ENCODE measurements at regions not wholly inside any gene's neighbourhood (a gene's known extent, or its start where the extent isn't known, plus 50 kb on each side); places are given as distances from the start of the nearest gene placed in this dataset.
"Not testable (repeated sequence)": the region's sequence is repeated elsewhere in the genome, so short reads cannot be mapped to it uniquely, and the experiment has no call there.

DNA sequence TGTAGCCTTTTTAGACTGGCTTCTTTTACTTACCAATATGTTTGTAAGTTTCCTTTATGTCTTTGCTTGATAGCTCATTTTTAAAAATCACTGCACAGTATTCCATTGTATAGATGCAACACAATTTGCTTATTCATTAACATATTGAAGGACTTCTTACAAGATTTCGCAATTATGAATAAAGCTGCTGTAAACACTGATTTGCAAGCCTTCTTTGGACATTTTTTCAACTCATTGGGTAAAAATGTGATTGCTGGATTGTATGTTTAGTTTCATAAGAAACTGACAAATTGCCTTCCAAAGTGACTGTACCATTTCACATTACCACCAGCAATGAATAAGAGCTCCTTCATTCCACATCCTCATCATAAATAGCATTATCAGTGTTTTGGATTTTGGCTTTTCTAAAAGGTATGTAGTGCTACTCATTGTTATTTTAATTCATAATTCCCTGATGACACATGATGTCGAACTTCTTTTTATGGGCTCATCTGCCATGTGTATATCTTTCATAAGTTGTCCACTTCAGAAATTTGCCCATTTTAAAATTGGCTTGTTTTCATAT, 80.7 kb downstream of the TFAP2B start:
- DNase-seq (ENCODE audit: low spot score), result no peak

DNA sequence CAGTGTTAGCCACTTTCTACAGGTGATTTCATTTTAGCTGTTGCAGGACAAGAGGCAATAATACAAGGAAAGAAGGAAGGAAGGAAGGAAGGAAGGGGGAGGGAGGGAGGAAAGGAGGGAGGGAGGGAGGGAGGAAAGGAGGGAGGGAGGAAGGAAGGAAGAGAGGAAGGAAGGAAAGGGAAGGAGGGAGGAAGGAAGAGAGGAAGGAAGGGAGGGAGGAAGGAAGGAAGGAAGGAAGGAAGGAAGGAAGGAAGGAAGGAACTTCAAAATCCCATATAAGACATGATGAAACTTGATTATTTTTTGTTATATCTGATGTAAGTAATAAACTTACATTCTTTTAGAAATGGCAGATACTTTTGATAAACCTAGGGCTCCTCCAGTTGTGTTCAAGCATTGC, 83.6 kb downstream of the TFAP2B start:
- DNase-seq (ENCODE audit: low spot score), result no peak

DNA sequence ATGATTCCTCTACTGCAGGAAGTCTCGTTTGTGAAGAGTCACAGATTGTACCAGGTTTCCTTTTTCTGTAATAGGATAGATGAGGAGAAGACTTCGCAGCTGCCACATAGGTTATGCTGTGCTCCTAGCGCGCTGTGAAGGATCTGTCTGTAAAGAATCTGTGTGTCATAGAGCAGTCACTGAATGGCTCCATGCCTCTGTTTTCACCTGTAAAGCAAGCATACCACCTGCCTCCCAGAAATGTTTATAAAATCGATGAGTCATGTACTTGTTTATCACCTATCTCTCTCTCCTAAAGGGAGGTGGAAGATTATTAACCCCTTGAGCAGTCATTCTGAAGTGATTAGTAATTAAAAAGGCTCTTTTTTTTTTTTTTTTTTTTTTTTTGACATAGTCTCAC, 86.6 kb downstream of the TFAP2B start:
- no peak for DNase-seq (ENCODE audit: low spot score)

DNA sequence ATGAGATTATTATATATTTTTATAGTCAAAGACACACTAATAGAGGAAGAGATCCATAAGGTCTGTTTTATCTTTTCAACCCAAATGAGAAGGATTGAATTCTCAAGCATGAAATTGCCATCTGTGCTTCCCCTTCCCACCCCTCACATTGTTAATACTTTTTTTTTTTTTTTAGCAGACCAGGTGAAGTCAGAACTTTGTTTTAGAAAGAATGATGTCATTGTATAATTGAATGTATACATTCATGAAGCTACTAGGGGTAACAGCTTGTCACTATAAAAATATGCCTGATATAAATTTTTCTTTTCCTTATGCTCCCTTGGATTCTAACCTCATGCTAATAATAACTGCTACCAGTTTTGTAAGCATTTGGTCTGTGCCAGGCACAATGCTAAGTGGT, 88.9 kb downstream of the TFAP2B start:
- no peak for DNase-seq (ENCODE audit: low spot score)

DNA sequence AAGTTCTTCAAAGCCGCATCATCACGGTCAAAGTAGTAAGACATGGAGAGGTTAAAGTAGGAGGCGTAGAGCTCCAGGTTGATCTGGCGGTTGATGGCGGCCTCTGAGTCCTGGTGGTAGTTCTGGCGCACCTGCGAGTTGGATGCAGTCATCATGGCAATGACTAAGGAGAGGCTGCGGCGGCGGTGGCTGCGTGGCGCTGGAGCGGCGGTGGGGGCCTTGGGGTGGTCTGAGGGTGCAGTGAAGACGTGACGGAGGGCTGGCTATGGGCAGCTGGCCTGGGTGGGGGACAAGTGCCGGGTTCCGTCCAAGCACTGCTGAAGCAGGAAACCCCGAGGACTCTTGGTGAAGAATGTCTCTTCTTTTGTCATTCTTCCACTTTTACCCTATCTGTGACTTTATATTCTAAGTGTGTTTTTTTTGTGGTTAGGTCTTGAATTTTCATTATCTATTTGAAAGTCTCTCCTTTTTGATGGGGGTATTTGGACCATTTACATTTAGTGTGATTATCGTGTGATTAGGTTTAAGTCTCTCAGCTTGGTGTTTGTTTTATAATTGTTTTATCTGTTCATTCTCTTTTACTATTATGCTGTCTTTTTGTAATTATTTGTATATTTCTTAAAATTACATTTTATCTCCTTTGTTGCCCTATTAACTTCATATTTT, 94.6 kb downstream of the TFAP2B start:
- no peak for DNase-seq (ENCODE audit: low spot score)

DNA sequence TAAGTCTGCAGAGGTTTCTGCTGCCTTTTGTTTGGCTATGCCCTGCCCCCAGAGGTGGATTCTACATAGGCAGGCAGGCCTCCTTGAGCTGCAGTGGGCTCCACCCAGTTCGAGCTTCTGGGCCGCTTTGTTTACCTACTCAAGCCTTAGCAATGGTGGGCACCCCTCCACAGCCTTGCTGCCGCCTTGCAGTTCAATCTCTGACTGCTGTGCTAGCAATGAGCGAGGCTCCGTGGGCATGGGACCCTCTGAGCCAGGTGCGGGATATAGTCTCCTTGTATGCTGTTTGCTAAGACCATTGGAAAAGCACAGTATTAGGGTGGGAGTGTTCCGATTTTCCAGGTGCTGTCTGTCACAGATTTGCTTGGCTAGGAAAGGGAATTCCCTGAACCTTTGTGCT, 102.7 kb downstream of the TFAP2B start:
- DNase-seq (ENCODE audit: low spot score), result not testable (repeated sequence)

DNA sequence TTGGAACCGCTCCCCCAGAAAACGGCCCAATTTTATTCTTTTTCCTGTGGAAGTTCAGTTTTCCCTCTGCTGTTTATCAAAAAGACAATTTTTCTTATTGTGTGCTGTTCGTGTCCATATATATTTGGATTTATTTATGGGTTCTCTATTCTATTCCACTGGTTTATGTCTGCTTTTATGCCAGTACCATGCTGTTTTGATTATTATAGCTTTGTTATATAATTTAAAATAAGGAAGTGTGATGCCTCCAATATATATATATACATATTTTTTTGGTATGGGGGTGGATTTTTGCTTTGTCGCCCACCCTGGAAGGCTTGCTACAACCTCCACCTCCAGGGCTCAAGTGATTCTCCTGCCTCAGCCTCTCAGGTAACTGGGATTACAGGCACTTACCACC, 103.3 kb downstream of the TFAP2B start:
- DNase-seq (ENCODE audit: low spot score), result no peak

DNA sequence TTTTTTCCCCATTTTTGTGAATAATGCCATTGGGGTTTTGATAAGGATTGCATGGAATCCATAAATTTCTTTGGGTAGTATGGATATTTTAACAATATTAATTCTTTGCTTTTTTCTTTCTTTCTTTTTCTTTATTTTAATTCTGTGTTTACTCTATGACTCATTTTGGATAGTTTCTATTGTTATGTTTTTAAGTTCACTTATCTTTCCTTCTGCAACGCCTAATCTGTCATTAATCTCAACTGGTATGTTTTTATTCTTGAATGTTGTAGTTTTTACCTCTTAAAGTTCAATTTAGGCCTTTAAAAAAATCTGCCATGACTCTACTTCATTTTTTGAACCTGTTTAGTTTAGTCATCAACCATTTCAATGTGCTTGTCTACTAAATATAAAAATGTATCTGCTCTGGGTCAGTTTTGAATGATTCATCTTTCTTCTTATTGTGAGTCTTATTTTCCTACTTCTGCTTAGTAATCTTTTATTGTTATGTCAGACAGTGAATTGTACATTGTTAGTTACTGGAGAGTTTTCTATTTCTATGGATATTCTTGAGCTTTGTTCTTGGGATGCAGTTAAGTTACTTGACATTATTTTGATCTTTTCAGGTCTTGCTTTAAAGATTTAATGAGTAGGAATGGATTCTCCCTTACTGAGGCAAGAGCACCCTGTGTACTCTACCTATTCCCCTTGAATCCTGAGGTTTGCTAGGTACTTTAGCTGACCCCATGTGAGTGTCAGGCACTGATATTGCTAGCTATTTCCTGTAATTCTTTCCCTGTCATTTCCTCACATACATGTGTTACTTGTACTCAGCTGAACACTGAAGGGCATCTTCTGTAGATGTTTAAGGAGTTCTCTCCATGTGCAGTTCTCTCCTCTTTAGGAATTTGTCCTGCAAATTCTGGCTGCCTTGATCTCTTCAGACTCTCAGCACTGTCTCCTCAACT, 104.2 kb downstream of the TFAP2B start:
- DNase-seq (ENCODE audit: low spot score), result peak; percentile 86

DNA sequence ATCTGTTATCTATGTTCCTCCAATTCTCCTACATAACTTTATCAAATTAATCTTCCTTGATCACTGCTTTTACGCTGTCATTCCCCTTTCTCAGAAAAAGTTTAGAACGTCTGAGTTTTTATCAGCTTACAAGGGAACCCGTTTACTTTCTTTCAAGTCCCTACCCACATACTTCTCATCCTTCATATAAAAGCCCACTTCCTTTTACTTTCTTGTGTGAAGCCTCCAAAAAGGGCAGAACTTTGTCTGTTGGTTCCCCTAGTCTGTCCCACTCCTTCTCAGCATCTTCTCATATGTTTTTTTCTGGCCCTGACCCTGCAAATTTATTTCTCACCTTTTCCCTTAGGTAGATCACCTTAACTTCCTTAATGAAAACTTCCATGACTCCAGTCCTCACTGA, 106.1 kb downstream of the TFAP2B start:
- DNase-seq (ENCODE audit: low spot score), result no peak

DNA sequence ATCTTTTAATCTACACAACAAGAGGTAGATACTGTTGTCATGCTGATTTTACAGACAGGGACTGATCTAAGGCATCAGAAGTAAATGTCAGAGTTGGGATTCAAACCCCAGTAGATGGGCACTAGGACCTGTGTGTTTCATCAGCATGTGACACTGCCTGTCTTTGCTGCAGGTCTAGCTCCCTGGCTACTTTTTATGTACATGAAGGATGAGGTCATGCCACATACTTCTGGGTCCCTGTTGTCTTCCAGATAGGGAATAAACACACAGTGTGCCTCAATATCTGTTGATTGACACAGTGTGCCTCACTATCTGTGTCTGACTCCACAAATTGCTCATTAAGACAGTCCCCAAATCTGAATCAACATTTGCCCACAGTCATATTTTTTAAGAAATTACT, 106.9 kb downstream of the TFAP2B start:
- no peak for DNase-seq (ENCODE audit: low spot score)

DNA sequence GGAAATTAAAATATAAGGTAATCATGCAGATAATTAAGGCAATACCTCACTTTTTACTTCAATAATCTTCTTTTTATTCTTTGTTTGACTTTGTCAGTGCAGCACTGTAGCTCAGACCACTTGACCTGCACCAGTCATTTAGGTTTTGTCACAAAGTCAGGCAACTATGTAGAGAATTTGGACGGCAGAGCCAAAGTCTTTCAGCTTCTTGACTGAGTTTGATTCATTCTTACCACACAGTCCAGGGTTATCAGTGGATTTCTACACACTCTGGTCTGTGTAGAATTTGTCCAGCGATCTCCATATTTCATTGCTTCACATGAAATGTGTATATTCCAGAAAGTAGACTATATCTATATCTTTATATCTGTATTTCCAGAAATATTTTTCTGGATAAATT, 107.3 kb downstream of the TFAP2B start:
- no peak for DNase-seq (ENCODE audit: low spot score)

DNA sequence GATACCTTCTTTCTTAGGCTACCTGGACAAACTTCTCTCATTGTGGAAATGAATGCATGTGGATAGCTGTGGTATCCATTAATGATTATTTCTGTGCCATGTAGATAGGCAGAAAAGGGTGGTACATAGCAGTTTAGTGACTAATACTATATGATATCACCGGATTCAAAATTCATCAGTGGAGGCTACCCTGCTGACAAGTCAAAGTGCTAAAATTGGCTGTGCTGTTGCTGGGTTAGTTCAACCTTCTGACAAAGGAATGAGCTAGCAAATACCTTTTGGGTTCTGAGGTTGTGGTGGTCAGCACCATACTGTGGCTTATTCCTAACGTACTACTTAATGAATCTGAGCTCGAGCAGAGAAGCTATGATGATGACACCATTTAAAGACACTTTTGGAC, 109.1 kb downstream of the TFAP2B start:
- DNase-seq (ENCODE audit: low spot score), result no peak

DNA sequence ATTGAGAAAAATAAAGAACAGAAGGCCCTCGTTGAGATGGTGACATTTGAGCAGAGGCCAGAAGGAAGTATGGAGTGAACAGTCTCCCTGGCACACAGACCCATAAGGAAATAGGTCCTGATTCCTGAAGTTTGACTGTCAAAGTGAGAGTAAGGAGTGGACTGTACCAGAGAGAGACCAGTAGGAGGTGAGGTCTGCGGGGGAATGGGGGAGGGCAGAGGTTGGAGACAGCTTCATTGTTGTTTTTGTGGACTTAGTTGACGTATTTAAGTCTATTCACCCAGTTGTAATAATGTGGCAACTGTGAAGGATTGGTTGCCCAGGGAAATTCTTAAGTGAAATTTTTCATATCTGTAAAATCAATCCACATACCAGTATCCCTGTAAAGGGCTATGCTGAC, 110.7 kb downstream of the TFAP2B start:
- no peak for DNase-seq (ENCODE audit: low spot score)

DNA sequence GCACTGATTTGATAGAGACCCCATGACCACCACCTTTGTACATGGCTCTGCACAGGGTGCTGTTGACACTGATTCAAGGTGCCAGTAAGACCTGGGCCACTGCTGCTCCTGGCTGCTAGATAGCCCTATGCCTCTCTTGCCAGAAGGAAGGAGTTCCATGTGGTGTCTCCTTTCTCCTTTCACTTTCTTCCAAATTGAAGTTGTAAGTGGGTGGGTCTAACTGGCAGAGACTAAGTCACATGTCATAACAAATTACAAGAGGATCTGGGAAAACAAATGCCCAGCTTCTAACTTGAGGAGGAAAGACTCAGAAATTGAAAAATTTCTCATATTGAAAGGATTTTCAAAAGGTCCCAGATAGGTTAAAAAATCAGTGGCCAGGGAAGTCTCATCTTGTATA, 116.8 kb downstream of the TFAP2B start:
- DNase-seq (ENCODE audit: low spot score), result no peak

DNA sequence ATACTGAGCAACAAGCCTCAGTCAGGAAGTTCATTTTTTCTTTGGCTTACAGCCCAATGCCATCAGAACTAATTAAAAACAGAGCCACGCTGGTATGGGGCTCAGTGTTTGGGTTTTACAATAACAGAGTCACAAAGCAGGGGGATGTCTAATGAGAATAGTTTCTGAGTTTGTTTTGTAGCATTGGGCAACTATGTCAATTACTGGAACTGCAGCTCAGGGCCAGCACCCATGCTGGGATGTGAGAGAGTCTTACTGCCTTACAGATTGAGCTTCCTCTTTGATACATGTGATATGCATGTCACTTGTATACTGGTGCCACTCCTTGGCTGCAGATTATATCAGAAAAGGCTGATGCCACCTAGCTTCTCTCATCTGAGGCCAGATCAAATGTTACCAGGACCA, 117.6 kb downstream of the TFAP2B start:
- DNase-seq (ENCODE audit: low spot score), result peak; percentile 22

DNA sequence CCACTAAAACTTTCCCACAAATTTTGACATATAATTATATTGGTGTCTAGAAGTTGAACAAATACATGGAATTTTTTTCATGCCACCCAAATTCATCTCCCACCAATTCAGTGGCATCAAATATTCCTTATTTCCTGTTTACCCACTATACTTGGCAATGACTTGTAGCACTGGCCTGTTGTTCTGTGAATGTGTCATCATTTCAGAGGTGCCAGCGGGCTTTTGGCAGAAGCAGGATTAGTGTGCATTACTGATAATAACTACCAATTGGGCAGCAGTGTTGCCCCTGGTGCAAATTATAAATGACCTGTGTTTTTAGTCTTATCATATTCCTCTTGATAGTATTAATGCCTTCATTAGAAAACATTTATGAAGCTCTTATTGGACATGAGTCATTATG, 121.3 kb downstream of the TFAP2B start:
- no peak for DNase-seq (ENCODE audit: low spot score)

DNA sequence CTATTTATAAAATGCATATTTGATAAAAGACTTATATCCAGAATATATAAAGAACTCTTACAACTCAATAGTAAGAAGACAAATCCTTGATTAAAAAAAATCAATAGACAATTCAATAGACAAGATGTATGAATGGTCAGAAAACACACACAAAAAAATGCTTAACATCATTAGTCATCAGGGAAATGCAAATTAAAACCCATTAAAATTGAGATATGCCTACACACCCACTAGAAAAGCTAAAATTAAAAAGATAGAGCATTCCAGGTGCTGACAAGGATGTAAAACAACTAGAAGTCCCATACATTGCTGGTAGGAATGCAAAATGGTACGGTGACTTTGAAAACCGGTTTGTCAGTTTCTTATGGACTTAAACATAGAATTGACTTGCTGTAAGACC, 127.1 kb downstream of the TFAP2B start:
- DNase-seq (ENCODE audit: low spot score), result no peak

DNA sequence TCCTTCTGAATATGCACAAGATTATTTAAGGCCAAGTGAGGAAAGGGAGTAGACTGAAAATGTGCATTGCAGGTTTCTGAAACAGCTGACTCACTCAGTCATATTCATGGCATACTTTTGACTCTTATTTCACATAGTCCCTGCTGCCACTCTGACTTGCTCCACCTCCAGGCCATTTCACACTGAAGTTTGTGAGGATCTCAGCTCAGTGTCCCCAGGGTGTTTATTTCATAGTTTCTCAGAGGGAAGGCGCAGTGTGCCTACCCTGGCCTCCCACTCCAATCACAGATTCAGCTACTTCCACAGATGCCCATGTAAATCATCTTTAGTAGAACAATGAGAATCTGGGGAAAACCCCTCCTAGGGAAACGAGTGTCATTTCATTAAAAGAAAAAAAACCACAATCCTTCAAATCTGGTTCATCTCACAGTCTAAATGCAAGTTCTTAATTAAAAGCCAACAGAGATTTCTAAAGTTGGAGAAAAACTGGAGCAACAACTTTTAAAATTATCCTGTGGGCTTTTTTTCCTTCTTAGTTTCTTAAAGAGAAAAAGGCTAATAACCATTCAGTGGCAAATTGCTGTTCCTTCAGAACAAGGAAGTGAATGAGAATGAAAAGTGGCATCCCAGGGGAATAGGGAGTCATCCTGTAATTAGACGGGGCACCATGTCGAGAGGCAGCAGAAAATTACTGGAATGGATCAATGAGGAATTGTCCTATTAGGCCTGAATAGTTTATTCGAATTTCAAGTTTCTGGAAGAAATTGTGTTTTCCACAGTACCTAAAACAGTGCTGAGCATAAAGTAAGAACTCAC, 133.6 kb downstream of the TFAP2B start:
- DNase-seq (ENCODE audit: low spot score), result peak; percentile 23

DNA sequence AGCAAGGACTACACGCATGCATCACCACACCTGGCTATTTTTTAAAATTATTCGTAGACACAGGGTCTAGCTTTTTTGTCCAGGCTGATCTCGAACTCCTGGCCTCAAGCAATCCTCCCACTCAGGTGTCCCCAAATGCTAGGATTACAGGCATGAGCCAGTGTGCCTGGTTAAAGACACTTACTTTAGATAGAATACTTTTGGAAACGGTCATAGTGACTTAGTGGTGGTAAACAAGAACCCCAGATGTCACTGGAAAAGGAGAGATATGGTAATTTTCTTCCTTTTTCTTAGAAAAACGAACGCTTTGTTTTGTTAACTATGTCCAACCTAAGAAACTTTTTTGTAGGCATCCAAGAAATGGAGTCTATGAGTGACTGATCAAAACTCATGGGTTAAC, 137.3 kb downstream of the TFAP2B start:
- no peak for DNase-seq (ENCODE audit: low spot score)

DNA sequence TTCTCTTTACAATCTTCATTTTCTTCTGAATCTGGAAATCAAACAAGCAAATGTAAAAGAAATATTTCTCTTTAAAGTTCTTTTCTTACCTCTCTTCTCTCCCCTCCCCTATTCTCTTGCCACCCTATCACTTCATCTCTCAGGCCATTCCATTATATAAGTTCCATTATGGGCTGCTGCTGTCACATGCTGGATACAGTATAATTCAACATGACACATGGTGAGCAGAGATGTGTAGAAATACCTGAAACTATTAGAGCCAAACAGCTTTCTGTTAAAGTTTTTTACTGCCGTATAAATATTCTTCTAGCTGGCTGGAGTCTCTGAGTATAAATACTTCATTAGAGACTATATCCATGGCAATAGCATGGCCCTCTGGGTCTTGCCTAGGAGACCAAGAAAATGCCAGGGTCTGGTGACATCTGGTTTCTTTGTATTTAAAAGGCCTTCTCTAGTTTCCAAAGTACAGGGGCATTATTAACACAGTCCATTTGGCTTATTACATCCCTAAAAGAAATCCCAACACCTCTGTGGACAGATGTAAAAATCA, 139.6 kb downstream of the TFAP2B start:
- no peak for DNase-seq (ENCODE audit: low spot score)

DNA sequence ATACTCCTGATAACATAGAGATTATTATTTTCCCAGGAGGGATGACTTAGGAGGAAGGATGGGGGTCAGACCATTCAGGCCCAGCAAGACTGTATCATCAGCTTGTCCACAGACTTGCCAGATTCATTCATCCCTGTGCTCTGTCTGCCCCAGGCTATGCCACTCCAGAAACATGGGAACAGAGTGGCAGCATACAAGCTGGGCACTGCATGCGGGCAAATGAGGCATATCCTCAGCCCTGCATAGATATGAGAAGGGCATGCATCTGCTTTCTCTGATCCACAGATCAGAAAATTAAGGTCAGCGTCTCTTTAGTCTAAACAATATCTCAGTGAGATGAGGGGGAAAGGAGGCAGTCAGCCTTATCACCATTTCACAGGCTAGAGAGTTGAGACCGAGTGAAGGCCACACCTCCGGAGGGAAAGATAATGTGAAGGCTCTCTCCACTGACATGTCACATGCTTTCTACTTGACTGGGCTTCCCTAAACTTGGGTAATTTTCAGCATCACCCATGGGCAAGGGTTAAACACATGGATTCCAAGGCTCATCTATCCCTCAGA, 140.5 kb downstream of the TFAP2B start:
- DNase-seq (ENCODE audit: low spot score), result no peak

DNA sequence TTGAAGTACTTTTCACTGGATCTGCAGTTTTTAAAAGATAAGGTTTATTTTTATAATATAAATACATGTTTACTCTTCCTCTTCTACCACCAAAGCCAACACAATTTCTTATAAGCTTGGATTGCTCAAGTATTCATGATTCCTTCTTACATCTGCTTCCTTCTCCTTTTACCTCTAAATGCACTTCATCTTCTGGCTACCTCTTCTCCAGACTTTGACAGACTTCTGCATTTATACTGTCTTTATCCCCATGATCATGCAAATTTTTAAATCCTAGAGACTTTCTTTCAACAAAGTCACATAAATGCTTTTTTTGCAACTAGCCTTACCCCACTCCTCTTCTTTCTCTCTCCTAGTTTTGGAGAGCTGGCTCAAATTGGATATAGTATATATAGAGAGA, 142.9 kb downstream of the TFAP2B start:
- no peak for DNase-seq (ENCODE audit: low spot score)
